HG02885 (cell line): ENCODE measurements at regions not wholly inside any gene's neighbourhood (a gene's known extent, or its start where the extent isn't known, plus 50 kb on each side); places are given as distances from the start of the nearest gene placed in this dataset.

Experiments used
- ATAC-seq: cut with Tn5 transposase; IDR thresholded peaks from one replicate; pipeline ENCODE4 v1.9.1; 2021; ENCODE audit warnings: mild to moderate bottlenecking; ENCODE audit not compliant: unreplicated experiment, poor library complexity

DNA sequence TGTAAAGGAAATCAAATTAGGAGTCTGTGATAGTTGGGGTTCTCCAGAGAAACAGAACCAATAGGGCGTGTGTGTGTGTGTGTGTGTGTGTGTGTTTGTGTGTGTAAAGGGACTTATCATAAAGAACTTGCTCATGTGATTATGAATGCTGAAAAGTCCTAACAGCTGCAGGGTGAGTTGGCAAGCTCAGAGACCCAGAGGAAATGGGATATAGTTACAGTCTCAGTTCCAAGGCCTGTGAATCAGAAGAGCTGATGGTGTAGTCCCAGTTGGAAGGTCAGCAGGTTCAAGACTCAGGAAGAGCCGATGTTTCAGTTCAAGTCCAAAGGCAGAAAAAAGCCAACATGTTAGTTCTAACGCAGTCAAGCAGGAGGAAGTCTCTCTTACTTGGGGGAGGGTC, 214.2 kb downstream of the ELAVL2 start:
- no peak for ATAC-seq

GRCh38 chr9:23615569-23615968, 210.5 kb downstream of the ELAVL2 start:
- ATAC-seq, result no peak

DNA sequence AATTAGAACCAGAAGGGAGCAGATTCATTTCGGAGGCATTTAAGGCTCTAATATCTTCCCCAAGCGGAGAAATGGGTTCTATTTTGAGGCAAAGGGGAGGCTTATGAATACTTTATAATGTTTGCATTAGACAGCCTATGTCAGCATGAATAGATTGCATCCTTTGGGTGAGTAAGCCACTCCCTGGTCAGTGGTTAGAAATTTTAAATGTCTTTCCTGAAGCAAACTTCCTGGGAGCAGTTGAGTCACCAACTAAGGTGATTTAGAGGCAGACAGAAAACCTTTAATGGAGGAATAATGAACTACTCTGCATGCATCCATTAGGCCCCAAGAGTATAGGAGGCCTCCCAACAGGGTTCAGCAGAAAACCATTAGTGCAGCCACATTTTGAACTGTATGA, 204.9 kb downstream of the ELAVL2 start:
- no peak for ATAC-seq

DNA sequence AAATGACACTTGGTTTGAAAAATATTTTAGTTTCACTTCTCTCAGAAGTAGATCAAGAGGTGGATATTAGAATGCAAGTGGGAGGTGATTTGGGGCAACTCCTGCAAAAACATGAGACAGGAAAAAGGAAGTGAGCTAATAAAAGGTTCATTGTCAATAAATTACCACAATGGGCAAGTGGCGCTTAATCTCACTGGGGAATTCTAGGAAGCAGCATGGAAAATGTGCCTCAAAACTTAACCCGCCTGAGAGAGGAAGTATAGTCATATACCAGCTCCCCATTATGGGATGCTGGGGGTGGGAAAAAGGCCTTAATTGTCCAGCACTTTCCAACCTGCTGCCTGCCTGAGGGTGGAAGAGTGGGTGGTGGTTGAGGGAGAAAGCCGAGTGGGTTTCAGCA, 204.1 kb downstream of the ELAVL2 start:
- ATAC-seq, result no peak

DNA sequence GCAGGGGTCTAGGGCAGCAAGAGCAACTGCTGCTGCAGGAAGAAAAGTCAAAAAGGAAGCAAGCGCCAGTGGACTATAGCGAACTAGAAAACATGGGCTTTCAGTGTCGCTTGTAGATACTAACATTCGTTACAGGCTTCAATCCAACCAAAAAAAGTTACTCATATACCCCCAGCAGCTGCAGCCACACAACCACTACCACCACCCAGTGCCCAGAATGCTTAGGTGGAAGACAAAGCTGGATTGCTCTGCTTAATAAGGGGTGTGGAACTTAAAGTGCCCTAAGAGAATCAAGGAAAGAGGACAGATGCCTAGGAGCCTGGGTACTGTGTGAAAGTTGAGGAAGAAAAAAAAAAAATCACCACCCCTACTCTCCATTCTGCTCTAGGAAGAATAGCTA, 203.6 kb downstream of the ELAVL2 start:
- ATAC-seq, result no peak

DNA sequence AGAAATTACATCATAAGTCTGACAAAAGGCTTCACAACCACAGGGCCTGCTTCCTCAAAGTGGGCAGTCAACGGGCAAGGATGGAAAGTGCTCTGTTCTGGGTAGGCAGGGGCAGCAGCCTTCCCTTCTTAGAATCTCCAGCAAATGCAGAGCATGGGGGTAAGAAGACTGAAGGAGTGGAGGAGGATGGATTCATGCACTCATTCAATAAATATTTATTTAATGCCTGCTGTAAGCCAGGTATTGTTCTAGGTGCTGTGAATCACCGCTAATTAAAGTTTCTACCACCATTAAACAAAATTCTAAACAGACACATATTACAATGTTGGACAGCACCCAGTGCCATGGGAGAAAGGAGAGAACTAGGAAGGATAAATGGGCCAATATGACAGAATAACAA, 195.6 kb downstream of the ELAVL2 start:
- no peak for ATAC-seq

- no peak for ATAC-seq
Measured at GRCh38 chr9:23635276-23635675, 190.8 kb downstream of the ELAVL2 start.

GRCh38 chr9:23636199-23636598, 189.8 kb downstream of the ELAVL2 start:
- no peak for ATAC-seq

DNA sequence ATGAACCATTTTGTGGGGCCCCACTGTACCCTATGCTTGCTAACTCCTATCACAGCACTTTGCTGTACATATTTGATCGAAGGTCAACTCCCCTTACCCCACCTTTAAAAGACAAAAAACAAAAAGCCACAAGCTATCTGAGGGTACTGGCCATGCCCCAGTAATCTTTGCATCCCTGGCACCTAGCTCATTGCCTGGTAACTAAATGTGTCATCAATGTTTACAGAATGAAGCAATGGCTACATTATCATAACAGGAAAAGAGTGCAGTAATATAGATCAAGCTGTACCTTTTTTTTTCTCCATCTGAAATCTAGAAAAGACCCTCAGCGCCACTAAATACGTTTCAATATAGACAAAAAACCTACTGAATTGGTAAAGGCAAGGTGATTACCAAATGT, 188.0 kb downstream of the ELAVL2 start:
- no peak for ATAC-seq

GRCh38 chr9:23638837-23639426, 187.1 kb downstream of the ELAVL2 start:
- ATAC-seq, result no peak
